Muscle layer of duodenum (tissue), 2 donors: ENCODE measurements at regions not wholly inside any gene's neighbourhood (a gene's known extent, or its start where the extent isn't known, plus 50 kb on each side); places are given as distances from the start of the nearest gene placed in this dataset.
"Not testable (repeated sequence)": the region's sequence is repeated elsewhere in the genome, so short reads cannot be mapped to it uniquely, and the experiment has no call there.

ENCODE experiments used
- H3K27ac ChIP-seq: one replicate; pipeline ENCODE4 v1.7.0; 2013; ENCODE audit warnings: mild to moderate bottlenecking, low read length
- H3K27me3 ChIP-seq: one replicate; pipeline ENCODE4 v1.7.0; 2013; ENCODE audit warnings: low read depth, mild to moderate bottlenecking, control low read depth, low read length
- H3K36me3 ChIP-seq, 2 donors: one replicate each; pipeline ENCODE4 v1.7.0; 2013; ENCODE audit warnings: low read length in 2 of 2, control low read depth in 1 of 2, mild to moderate bottlenecking in 1 of 2; ENCODE audit not compliant: insufficient read depth in 2 of 2, control insufficient read depth in 1 of 2
- H3K4me1 ChIP-seq, 2 donors: one replicate each; pipeline ENCODE4 v1.7.0; 2013; ENCODE audit warnings: low read length in 2 of 2, mild to moderate bottlenecking in 2 of 2, control low read depth in 1 of 2, moderate library complexity in 1 of 2; ENCODE audit not compliant: insufficient read depth in 2 of 2, control insufficient read depth in 1 of 2
- H3K4me3 ChIP-seq, 2 donors: one replicate each; pipeline ENCODE4 v1.7.0; 2013; ENCODE audit warnings: low read length in 2 of 2, low read depth in 1 of 2, mild to moderate bottlenecking in 1 of 2
- H3K9me3 ChIP-seq, 2 donors: one replicate each; pipeline ENCODE4 v1.7.0; 2013; ENCODE audit warnings: low read length in 2 of 2, control low read depth in 1 of 2, mild to moderate bottlenecking in 1 of 2; ENCODE audit not compliant: control insufficient read depth in 1 of 2
- donor health status: healthy.

GRCh38 chr1:55869065-55869464, 653.9 kb upstream of the USP24 start:
- no peaks in the 10 kb centered on the region for H3K4me1 ChIP-seq
- H3K9me3 ChIP-seq = no peaks in the 10 kb centered on the region
- H3K27ac ChIP-seq = no peak overlapping the region
- no peaks in the 10 kb centered on the region for H3K27me3 ChIP-seq
- no peaks in the 10 kb centered on the region for H3K36me3 ChIP-seq
- no peak overlapping the region for H3K4me3 ChIP-seq

- Histone ChIP-seq H3K9me3 (no peaks in the 10 kb centered on the region), H3K27ac (no peak overlapping the region), H3K4me1 (no peaks in the 10 kb centered on the region), H3K4me3 (no peak overlapping the region), H3K27me3 (no peaks in the 10 kb centered on the region), H3K36me3 (no peaks in the 10 kb centered on the region)
These were observed 652.9 kb upstream of the USP24 start for GRCh38 chr1:55868026-55868425.

GRCh38 chr1:55867304-55867843, 652.2 kb upstream of the USP24 start:
- Histone ChIP-seq H3K36me3 (no peaks in the 10 kb centered on the region), H3K9me3 (no peaks in the 10 kb centered on the region), H3K4me3 (no peak overlapping the region), H3K27me3 (no peaks in the 10 kb centered on the region), H3K4me1 (no peaks in the 10 kb centered on the region), H3K27ac (no peak overlapping the region)

- not testable (repeated sequence) for H3K27ac ChIP-seq, H3K9me3 ChIP-seq, H3K4me3 ChIP-seq, H3K4me1 ChIP-seq, H3K36me3 ChIP-seq, H3K27me3 ChIP-seq
These were observed 650.6 kb upstream of the USP24 start for GRCh38 chr1:55865778-55866177.

- Histone ChIP-seq H3K9me3 (no peaks in the 10 kb centered on the region), H3K27ac (no peak overlapping the region), H3K27me3 (no peaks in the 10 kb centered on the region), H3K4me1 (no peaks in the 10 kb centered on the region), H3K4me3 (no peak overlapping the region), H3K36me3 (no peaks in the 10 kb centered on the region)
These were observed 649.1 kb upstream of the USP24 start for GRCh38 chr1:55864251-55864650.

GRCh38 chr1:55861676-55862340, 646.6 kb upstream of the USP24 start:
- H3K4me1 ChIP-seq = no peaks in the 10 kb centered on the region
- no peak overlapping the region for H3K27ac ChIP-seq
- H3K4me3 ChIP-seq = no peak overlapping the region
- no peaks in the 10 kb centered on the region for H3K27me3 ChIP-seq
- no peaks in the 10 kb centered on the region for H3K9me3 ChIP-seq
- H3K36me3 ChIP-seq = no peaks in the 10 kb centered on the region

- no peak overlapping the region for H3K27ac ChIP-seq
- H3K27me3 ChIP-seq = no peaks in the 10 kb centered on the region
- no peaks in the 10 kb centered on the region for H3K36me3 ChIP-seq
- H3K4me3 ChIP-seq = no peak overlapping the region
- H3K4me1 ChIP-seq = no peaks in the 10 kb centered on the region
- no peaks in the 10 kb centered on the region for H3K9me3 ChIP-seq
These were observed 645.8 kb upstream of the USP24 start for GRCh38 chr1:55860798-55861519.

- H3K27me3 ChIP-seq = no peaks in the 10 kb centered on the region
- no peak overlapping the region for H3K27ac ChIP-seq
- no peaks in the 10 kb centered on the region for H3K36me3 ChIP-seq
These were observed 645.2 kb upstream of the USP24 start for GRCh38 chr1:55860326-55860725.

GRCh38 chr1:55854911-55855310, 639.7 kb upstream of the USP24 start:
- H3K4me3 ChIP-seq = no peak overlapping the region
- no peaks in the 10 kb centered on the region for H3K9me3 ChIP-seq
- H3K27ac ChIP-seq = no peak overlapping the region
- no peaks in the 10 kb centered on the region for H3K36me3 ChIP-seq
- H3K4me1 ChIP-seq = no peaks in the 10 kb centered on the region
- H3K27me3 ChIP-seq = no peaks in the 10 kb centered on the region

More at GRCh38 chr1:55860326-55860725, 645.2 kb upstream of the USP24 start:
- H3K9me3 ChIP-seq = no peaks in the 10 kb centered on the region
- H3K4me3 ChIP-seq = no peak overlapping the region
- H3K4me1 ChIP-seq = no peaks in the 10 kb centered on the region

GRCh38 chr1:55848906-55849305, 633.7 kb upstream of the USP24 start:
- Histone ChIP-seq H3K36me3 (no peaks in the 10 kb centered on the region), H3K27ac (no peak overlapping the region), H3K9me3 (no peaks in the 10 kb centered on the region), H3K4me3 (no peak overlapping the region), H3K27me3 (no peaks in the 10 kb centered on the region), H3K4me1 (no peaks in the 10 kb centered on the region)

- H3K36me3 ChIP-seq = no peaks in the 10 kb centered on the region
- H3K4me3 ChIP-seq = no peak overlapping the region
- H3K9me3 ChIP-seq = no peaks in the 10 kb centered on the region
- H3K27ac ChIP-seq = no peak overlapping the region
- H3K27me3 ChIP-seq = no peaks in the 10 kb centered on the region
- H3K4me1 ChIP-seq = no peaks in the 10 kb centered on the region
These were observed 630.9 kb upstream of the USP24 start for GRCh38 chr1:55846051-55846450.
